Ascending aorta (tissue), 2 donors: ENCODE measurements at regions not wholly inside any gene's neighbourhood (a gene's known extent, or its start where the extent isn't known, plus 50 kb on each side); places are given as distances from the start of the nearest gene placed in this dataset.

Experiments used
- DNase-seq, 2 donors: peaks; one replicate each; pipeline ENCODE4 v3.0.0-alpha.2; 2019; ENCODE audit warnings: low spot score in 2 of 2
- H3K27ac ChIP-seq, 2 donors: fragments of 200-600 bp; sonication (generic); one replicate each; pipeline ENCODE4 v1.5.1; 2016 to 2017; ENCODE audit warnings: mild to moderate bottlenecking in 1 of 2
- H3K27me3 ChIP-seq: fragments of 200-600 bp; sonication (generic); one replicate; pipeline ENCODE4 v1.5.1; 2017
- H3K36me3 ChIP-seq, 2 donors: fragments of 200-600 bp; sonication (generic); one replicate each; pipeline ENCODE4 v1.5.1; 2016
- H3K4me1 ChIP-seq, 2 donors: fragments of 200-600 bp; sonication (generic); one replicate each; pipeline ENCODE4 v1.5.1; 2016 to 2017; ENCODE audit warnings: mild to moderate bottlenecking in 1 of 2
- H3K4me3 ChIP-seq, 2 donors: fragments of 200-600 bp; sonication (generic); one replicate each; pipeline ENCODE4 v1.5.1; 2016 to 2017; ENCODE audit warnings: mild to moderate bottlenecking in 1 of 2
- H3K9me3 ChIP-seq, 2 donors: fragments of 200-600 bp; sonication (generic); one replicate each; pipeline ENCODE4 v1.5.1; 2016
- intact Hi-C: fragments of 100-400 bp; cut with DNase I; formaldehyde crosslinking; loops from one replicate; pipeline ENCODE4 v1.15.1; 2023
- TF ChIP-seq, protein P1 (sequence below), 3 experiments: fragments of 200-600 bp in 2 of 3; fragments of 450-650 bp in 1 of 3; sonication (generic) in 2 of 3; IDR thresholded peaks; one replicate each; pipeline ENCODE4 v1.5.1; 2016 to 2019; ENCODE audit warnings: antibody characterized with exemption in 3 of 3, mild to moderate bottlenecking in 1 of 3, moderate library complexity in 1 of 3

GRCh38 chr2:17229414-17229813 is 288.8 kb downstream of the RAD51AP2 start:
- H3K4me1 ChIP-seq = no peaks in the 10 kb centered on the region
- no peaks in the 10 kb centered on the region for H3K36me3 ChIP-seq
- intact Hi-C loops = no loop called here
- TF ChIP-seq, protein P1, sequence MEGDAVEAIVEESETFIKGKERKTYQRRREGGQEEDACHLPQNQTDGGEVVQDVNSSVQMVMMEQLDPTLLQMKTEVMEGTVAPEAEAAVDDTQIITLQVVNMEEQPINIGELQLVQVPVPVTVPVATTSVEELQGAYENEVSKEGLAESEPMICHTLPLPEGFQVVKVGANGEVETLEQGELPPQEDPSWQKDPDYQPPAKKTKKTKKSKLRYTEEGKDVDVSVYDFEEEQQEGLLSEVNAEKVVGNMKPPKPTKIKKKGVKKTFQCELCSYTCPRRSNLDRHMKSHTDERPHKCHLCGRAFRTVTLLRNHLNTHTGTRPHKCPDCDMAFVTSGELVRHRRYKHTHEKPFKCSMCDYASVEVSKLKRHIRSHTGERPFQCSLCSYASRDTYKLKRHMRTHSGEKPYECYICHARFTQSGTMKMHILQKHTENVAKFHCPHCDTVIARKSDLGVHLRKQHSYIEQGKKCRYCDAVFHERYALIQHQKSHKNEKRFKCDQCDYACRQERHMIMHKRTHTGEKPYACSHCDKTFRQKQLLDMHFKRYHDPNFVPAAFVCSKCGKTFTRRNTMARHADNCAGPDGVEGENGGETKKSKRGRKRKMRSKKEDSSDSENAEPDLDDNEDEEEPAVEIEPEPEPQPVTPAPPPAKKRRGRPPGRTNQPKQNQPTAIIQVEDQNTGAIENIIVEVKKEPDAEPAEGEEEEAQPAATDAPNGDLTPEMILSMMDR (IDR thresholded peaks at IDR 0.05) = no peak
- H3K9me3 ChIP-seq = no peaks in the 10 kb centered on the region
- no peak overlapping the region for H3K4me3 ChIP-seq
- H3K27me3 ChIP-seq = no peaks in the 10 kb centered on the region
- no peak overlapping the region for H3K27ac ChIP-seq
- DNase-seq = no peak

GRCh38 chr2:17228461-17228860 is 289.8 kb downstream of the RAD51AP2 start:
- Histone ChIP-seq H3K9me3 (no peaks in the 10 kb centered on the region), H3K27ac (no peak overlapping the region), H3K4me3 (no peak overlapping the region), H3K27me3 (no peaks in the 10 kb centered on the region), H3K36me3 (no peaks in the 10 kb centered on the region), H3K4me1 (no peaks in the 10 kb centered on the region)
- DNase-seq = no peak
- TF ChIP-seq, protein P1 (IDR thresholded peaks at IDR 0.05) = no peak
- intact Hi-C loops = no loop called here

DNA sequence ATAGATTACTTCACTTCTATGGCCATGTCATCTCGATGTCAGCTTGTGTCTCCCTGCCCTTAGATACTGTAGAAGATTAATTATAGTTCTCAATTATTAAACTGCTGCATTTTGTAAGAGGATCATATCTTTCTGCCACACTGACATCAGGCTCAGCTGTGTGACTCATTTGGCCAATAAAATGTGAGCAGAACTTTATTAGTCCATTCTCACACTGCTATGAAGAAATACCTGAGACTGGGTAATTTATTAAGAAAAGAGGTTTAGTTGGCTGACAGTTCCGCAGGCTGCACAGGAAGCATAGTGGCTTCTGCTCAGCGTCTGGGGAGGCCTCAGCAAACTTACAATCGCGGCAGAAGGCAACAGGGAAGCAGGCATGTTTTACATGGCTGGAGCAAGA is 290.4 kb downstream of the RAD51AP2 start:
- H3K4me1 ChIP-seq = no peaks in the 10 kb centered on the region
- no peaks in the 10 kb centered on the region for H3K27me3 ChIP-seq
- H3K27ac ChIP-seq = no peak overlapping the region
- H3K4me3 ChIP-seq = no peak overlapping the region
- TF ChIP-seq, protein P1 (IDR thresholded peaks at IDR 0.05) = no peak
- no peaks in the 10 kb centered on the region for H3K36me3 ChIP-seq
- no peak for DNase-seq
- H3K9me3 ChIP-seq = no peaks in the 10 kb centered on the region
- intact Hi-C loops = no loop called here

GRCh38 chr2:17226941-17227490 is 291.2 kb downstream of the RAD51AP2 start:
- no peak overlapping the region for H3K27ac ChIP-seq
- TF ChIP-seq, protein P1 (IDR thresholded peaks at IDR 0.05) = no peak
- no peaks in the 10 kb centered on the region for H3K36me3 ChIP-seq
- no peaks in the 10 kb centered on the region for H3K9me3 ChIP-seq
- DNase-seq = no peak
- no peak overlapping the region for H3K4me3 ChIP-seq
- no peaks in the 10 kb centered on the region for H3K4me1 ChIP-seq
- no peaks in the 10 kb centered on the region for H3K27me3 ChIP-seq
- intact Hi-C loops = no loop called here

- Histone ChIP-seq H3K9me3 (no peaks in the 10 kb centered on the region), H3K36me3 (no peaks in the 10 kb centered on the region), H3K27me3 (no peaks in the 10 kb centered on the region), H3K4me1 (no peaks in the 10 kb centered on the region), H3K27ac (no peak overlapping the region), H3K4me3 (no peak overlapping the region)
- DNase-seq = no peak
- intact Hi-C loops = no loop called here
- TF ChIP-seq, protein P1 (IDR thresholded peaks at IDR 0.05) = no peak
These were observed 295.0 kb downstream of the RAD51AP2 start for GRCh38 chr2:17223211-17223610.

- Histone ChIP-seq H3K27ac (no peak overlapping the region), H3K4me1 (no peaks in the 10 kb centered on the region), H3K4me3 (no peak overlapping the region), H3K9me3 (no peaks in the 10 kb centered on the region), H3K36me3 (no peaks in the 10 kb centered on the region), H3K27me3 (no peaks in the 10 kb centered on the region)
- no peak for DNase-seq
- TF ChIP-seq, protein P1 (IDR thresholded peaks at IDR 0.05) = no peak
- intact Hi-C loops = no loop called here
These were observed 309.7 kb downstream of the RAD51AP2 start for GRCh38 chr2:17208511-17208910.
